WERI-Rb-1 (cell line): ENCODE measurements at regions not wholly inside any gene's neighbourhood (a gene's known extent, or its start where the extent isn't known, plus 50 kb on each side); places are given as distances from the start of the nearest gene placed in this dataset.

Source experiments
- DNase-seq: peaks from one replicate; pipeline ENCODE4 v3.0.0-alpha.2; 2020
- H3K27ac ChIP-seq: fragments of 250-450 bp; sonication (Bioruptor Pico); 2 replicates; pipeline ENCODE4 v1.5.1; 2020; ENCODE audit warnings: mild to moderate bottlenecking, moderate library complexity
- H3K27me3 ChIP-seq: fragments of 250-450 bp; sonication (Bioruptor Pico); 2 replicates; pipeline ENCODE4 v1.5.1; 2021; ENCODE audit warnings: mild to moderate bottlenecking, low read depth, moderate library complexity; ENCODE audit not compliant: insufficient read depth, severe bottlenecking
- H3K36me3 ChIP-seq: fragments of 250-450 bp; sonication (Bioruptor Pico); 2 replicates; pipeline ENCODE4 v1.5.1; 2020; ENCODE audit warnings: mild to moderate bottlenecking, moderate library complexity
- H3K4me3 ChIP-seq: 2 replicates; pipeline ENCODE4 v1.5.1; 2011; ENCODE audit warnings: low read depth, mild to moderate bottlenecking, control low read depth, low read length
- H3K9me3 ChIP-seq: fragments of 250-450 bp; sonication (Bioruptor Pico); 2 replicates; pipeline ENCODE4 v1.5.1; 2021; ENCODE audit warnings: mild to moderate bottlenecking, moderate library complexity; ENCODE audit not compliant: severe bottlenecking
- TF ChIP-seq, protein P1 (sequence below): IDR thresholded peaks from 2 replicates; pipeline ENCODE4 v1.5.1; 2011; ENCODE audit warnings: low read depth, mild to moderate bottlenecking, control low read depth, inconsistent platforms, low read length

DNA sequence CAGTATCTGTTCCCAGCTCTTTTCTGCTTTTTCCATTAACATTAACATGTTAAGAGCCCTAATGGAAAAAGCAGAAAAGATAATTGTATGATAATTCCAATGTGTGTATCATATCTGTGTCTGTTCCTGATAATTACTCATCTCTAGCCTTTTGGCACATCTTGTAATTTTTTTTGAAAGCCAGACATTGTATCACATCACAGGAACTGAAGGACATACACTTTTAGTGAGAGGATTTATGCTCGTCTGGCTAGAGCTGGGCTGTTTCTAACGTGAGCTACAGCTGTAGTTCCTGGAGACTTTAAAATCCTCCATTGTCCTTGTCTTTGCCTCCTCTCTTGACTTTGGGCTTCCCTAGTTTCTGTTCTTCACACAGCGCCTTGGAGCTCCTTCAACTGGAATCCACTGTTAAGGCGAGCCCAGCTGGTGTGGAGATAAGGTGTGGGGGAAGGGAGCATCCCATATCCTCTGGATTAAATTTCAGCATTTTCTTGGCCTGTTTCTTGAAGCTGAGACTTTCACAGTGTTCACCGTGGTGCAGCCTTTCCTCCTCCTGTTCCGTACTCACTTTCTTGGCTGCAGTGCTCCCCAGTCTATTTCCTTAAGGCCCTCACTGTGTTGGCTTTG, 211.5 kb downstream of the GALR1 start:
- Histone ChIP-seq H3K36me3 (no peaks in the 10 kb centered on the region), H3K9me3 (no peaks in the 10 kb centered on the region), H3K4me3 (no peak overlapping the region), H3K27me3 (no peaks in the 10 kb centered on the region), H3K27ac (peak overlapping the region; percentile 47; the same call in 1 of the 2 replicates)
- TF ChIP-seq, protein P1, sequence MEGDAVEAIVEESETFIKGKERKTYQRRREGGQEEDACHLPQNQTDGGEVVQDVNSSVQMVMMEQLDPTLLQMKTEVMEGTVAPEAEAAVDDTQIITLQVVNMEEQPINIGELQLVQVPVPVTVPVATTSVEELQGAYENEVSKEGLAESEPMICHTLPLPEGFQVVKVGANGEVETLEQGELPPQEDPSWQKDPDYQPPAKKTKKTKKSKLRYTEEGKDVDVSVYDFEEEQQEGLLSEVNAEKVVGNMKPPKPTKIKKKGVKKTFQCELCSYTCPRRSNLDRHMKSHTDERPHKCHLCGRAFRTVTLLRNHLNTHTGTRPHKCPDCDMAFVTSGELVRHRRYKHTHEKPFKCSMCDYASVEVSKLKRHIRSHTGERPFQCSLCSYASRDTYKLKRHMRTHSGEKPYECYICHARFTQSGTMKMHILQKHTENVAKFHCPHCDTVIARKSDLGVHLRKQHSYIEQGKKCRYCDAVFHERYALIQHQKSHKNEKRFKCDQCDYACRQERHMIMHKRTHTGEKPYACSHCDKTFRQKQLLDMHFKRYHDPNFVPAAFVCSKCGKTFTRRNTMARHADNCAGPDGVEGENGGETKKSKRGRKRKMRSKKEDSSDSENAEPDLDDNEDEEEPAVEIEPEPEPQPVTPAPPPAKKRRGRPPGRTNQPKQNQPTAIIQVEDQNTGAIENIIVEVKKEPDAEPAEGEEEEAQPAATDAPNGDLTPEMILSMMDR: no peak
- DNase-seq: peak; percentile 42

DNA sequence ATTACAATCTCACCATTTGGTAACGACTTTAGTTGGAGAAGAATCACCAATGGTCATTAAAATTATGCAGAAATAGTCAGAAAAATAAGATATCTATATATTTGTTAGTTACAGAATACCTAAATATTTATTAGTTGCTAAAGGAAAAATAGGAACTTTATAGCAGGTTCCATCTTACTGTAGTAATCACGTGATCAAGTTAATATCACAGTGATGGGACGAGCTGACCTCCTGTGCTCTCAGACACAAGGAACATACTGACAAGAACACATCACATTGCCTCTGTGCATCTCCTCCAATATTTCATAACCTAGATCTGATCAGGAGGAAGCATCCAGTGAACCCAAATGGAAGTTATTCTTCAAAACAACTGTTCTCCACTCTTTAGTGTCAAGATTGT, 215.3 kb downstream of the GALR1 start:
- Histone ChIP-seq H3K27ac (no peak overlapping the region), H3K9me3 (no peaks in the 10 kb centered on the region), H3K27me3 (no peaks in the 10 kb centered on the region), H3K4me3 (no peak overlapping the region), H3K36me3 (no peaks in the 10 kb centered on the region)
- no peak for DNase-seq
- TF ChIP-seq, protein P1: no peak

DNA sequence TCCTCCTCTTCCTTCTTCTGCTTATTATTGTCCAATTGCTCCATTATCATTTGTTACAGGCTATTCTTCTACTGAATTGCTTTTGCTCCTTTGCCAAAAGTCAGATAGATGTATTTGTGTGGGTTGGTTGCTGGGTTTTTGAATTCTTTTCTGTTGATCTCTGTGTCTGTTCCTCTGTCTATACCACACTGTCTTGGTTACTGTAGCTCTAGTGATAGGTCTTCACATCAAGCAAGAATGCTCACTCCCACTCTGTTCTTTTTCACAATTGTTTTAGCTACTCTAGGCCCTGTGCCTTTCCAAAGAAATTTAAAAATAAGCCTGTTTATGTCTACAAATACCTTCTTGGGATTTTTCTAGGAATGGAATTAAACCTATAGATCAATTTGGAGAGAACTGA, 217.2 kb downstream of the GALR1 start:
- no peaks in the 10 kb centered on the region for H3K27me3 ChIP-seq
- H3K9me3 ChIP-seq: no peaks in the 10 kb centered on the region
- no peak for DNase-seq
- TF ChIP-seq, protein P1: no peak
- no peaks in the 10 kb centered on the region for H3K36me3 ChIP-seq
- no peak overlapping the region for H3K27ac ChIP-seq
- H3K4me3 ChIP-seq: no peak overlapping the region

DNA sequence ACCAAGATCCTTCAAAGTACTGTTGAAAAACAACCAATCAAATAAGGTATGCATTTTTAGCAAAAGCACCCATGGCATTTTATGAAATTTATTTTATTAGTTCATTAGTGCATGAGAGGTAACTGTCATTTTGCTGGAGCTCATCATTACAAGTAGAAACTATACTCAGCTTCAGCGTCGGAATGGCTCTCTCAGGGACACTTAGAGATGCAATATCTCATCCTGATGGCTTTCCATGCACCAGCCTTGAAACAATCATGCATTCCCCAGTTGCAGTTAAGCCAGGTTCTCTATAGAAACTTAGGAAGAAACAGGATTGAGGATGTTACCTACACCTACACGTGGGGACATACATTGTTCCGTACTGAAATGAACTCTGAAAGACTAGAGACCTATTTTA, 219.5 kb downstream of the GALR1 start:
- TF ChIP-seq, protein P1: no peak
- DNase-seq: no peak
- H3K36me3 ChIP-seq: no peaks in the 10 kb centered on the region
- no peak overlapping the region for H3K4me3 ChIP-seq
- no peak overlapping the region for H3K27ac ChIP-seq
- no peaks in the 10 kb centered on the region for H3K9me3 ChIP-seq
- no peaks in the 10 kb centered on the region for H3K27me3 ChIP-seq

DNA sequence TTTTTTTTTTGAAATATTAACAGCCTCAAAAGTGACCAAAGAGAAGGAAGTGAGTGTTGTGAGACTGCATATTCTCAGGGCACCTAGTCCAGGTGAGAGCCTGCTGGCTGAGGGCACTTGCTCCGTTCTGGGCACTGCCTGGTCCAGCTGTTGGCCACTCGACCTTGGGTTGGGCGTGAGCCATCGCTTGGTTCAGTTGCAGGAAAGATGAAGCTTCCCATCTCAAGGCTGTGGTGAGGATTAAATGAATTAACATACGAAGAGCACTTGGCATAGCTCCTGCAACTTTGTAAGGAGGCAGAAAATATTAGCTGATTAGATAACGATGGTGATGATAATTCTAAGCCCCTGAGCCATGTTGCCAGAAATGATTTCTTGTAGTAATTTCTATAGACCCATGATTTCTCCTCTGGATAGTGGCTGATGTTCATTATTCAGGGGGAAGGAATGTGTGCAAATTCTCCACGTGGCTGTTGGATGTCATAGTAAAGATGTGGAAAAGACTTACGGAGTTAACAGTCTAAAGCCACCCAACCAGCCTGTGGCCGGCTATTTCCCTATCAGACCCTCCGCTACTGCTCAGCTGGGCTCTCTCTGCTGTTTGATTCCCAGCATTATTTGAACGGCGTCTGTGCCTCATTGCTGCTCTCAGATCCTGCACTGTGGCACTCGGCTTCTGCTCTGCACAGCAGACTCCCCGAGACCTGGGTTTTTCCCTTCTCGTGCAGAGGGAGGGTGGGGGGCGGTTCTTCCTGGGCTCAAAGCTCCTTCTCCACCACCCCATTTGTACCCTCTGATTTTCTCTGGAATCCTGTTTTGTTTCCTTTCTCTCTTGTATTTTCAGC, 221.1 kb downstream of the GALR1 start:
- H3K4me3 ChIP-seq: no peak overlapping the region
- H3K27me3 ChIP-seq: no peaks in the 10 kb centered on the region
- H3K9me3 ChIP-seq: no peaks in the 10 kb centered on the region
- no peaks in the 10 kb centered on the region for H3K36me3 ChIP-seq
- TF ChIP-seq, protein P1: no peak
- no peak overlapping the region for H3K27ac ChIP-seq
- no peak for DNase-seq
